ENCODE measurements at regions not wholly inside any gene's neighbourhood (a gene's known extent, or its start where the extent isn't known, plus 50 kb on each side); places are given as distances from the start of the nearest gene placed in this dataset.

- no peak for TF ChIP-seq PATZ1 (CRISPR knock-in tag; IDR thresholded peaks at IDR 0.05; ENCODE audit: borderline replicate concordance)
- TF ChIP-seq TOX (CRISPR knock-in tag; IDR thresholded peaks at IDR 0.05; ENCODE audit: borderline replicate concordance) = no peak
- no peak for TF ChIP-seq ZC3H10 (CRISPR knock-in tag; IDR thresholded peaks at IDR 0.05)
- no peak for TF ChIP-seq POU6F1 (CRISPR knock-in tag; IDR thresholded peaks at IDR 0.05; ENCODE audit: borderline replicate concordance, low read depth)
- TF ChIP-seq RARB (CRISPR knock-in tag; IDR thresholded peaks at IDR 0.05) = no peak
- no peak for TF ChIP-seq ZFP3 (CRISPR knock-in tag; IDR thresholded peaks at IDR 0.05)
- TF ChIP-seq ZFP30 (CRISPR knock-in tag; IDR thresholded peaks at IDR 0.05) = no peak
- no peak for TF ChIP-seq GLIS3 (CRISPR knock-in tag; IDR thresholded peaks at IDR 0.05)
Observed at GRCh38 chr6:156197513-156197912, 579.7 kb upstream of the ARID1B start.
